Breast epithelium (tissue), 3 donors: ENCODE measurements at regions not wholly inside any gene's neighbourhood (a gene's known extent, or its start where the extent isn't known, plus 50 kb on each side); places are given as distances from the start of the nearest gene placed in this dataset.

Experiments
- CTCF ChIP-seq, 3 donors: fragments of 450-650 bp; IDR thresholded peaks; one replicate each; pipeline ENCODE4 v1.5.1; 2016 to 2017; ENCODE audit warnings: antibody characterized with exemption in 3 of 3, mild to moderate bottlenecking in 3 of 3, moderate library complexity in 3 of 3
- POLR2AphosphoS5 ChIP-seq, 3 donors: sonication (generic); formaldehyde crosslinking; IDR thresholded peaks; one replicate each; pipeline ENCODE4 v1.6.1; 2017; ENCODE audit warnings: antibody characterized with exemption in 3 of 3

- TF ChIP-seq CTCF (IDR thresholded peaks at IDR 0.05) (no peak), POLR2AphosphoS5 (IDR thresholded peaks at IDR 0.05) (no peak)
Measured at GRCh38 chr14:49479432-49479831, 106.7 kb downstream of the RPS29 start.
